CD4-positive, CD25-positive, alpha-beta regulatory T cell (primary cell): ENCODE measurements at regions not wholly inside any gene's neighbourhood (a gene's known extent, or its start where the extent isn't known, plus 50 kb on each side); places are given as distances from the start of the nearest gene placed in this dataset.

Experiments
- ATAC-seq, 2 donors: fragments of 150-1000 bp; cut with Tn5 transposase; one replicate each; pipeline ENCODE4 v1.10.0; 2021; ENCODE audit warnings: low read depth in 2 of 2, moderate number of reproducible peaks in 2 of 2, moderate library complexity in 1 of 2
- DNase-seq, 3 donors: peaks; one replicate each; pipeline versions ENCODE4 v3.0.0 to v3.0.0-alpha.2; 2012 to 2022; ENCODE audit warnings: mixed read lengths in 1 of 3
- H3K27ac ChIP-seq: one replicate; pipeline ENCODE4 v1.7.0; 2013; ENCODE audit warnings: mild to moderate bottlenecking, low read length; ENCODE audit not compliant: insufficient read depth, poor library complexity, severe bottlenecking
- H3K27me3 ChIP-seq: one replicate; pipeline ENCODE4 v1.7.0; 2013; ENCODE audit warnings: low read length; ENCODE audit not compliant: control insufficient read depth, insufficient read depth
- H3K36me3 ChIP-seq: one replicate; pipeline ENCODE4 v1.7.0; 2013; ENCODE audit warnings: mild to moderate bottlenecking, low read length, moderate library complexity; ENCODE audit not compliant: control insufficient read depth, insufficient read depth
- H3K4me1 ChIP-seq: 2 replicates; pipeline ENCODE4 v1.7.0; 2013; ENCODE audit warnings: mild to moderate bottlenecking, low read length; ENCODE audit not compliant: insufficient read depth, control insufficient read depth, poor library complexity, severe bottlenecking
- H3K4me3 ChIP-seq: one replicate; pipeline ENCODE4 v1.7.0; 2013; ENCODE audit warnings: low read depth, mild to moderate bottlenecking, low read length, moderate library complexity
- H3K9me3 ChIP-seq, 2 experiments: 1 replicate in 1 of 2; 2 replicates in 1 of 2; pipeline ENCODE4 v1.7.0; 2013; ENCODE audit warnings: low read length in 2 of 2, mild to moderate bottlenecking in 1 of 2, moderate library complexity in 1 of 2; ENCODE audit not compliant: control insufficient read depth in 2 of 2
- H3K27ac Mint-ChIP-seq, 3 donors: one replicate each; pipeline ENCODE4 v1.8.0; 2020 to 2022; ENCODE audit warnings: mild to moderate bottlenecking in 3 of 3, mixed read lengths in 3 of 3, moderate library complexity in 2 of 3
- H3K27me3 Mint-ChIP-seq: one replicate; pipeline ENCODE4 v1.8.0; 2022; ENCODE audit warnings: mild to moderate bottlenecking, mixed read lengths
- H3K36me3 Mint-ChIP-seq: one replicate; pipeline ENCODE4 v1.8.0; 2020; ENCODE audit warnings: mixed read lengths
- H3K4me1 Mint-ChIP-seq, 4 donors: one replicate each; pipeline ENCODE4 v1.8.0; 2020 to 2022; ENCODE audit warnings: mixed read lengths in 4 of 4, mild to moderate bottlenecking in 1 of 4
- H3K4me3 Mint-ChIP-seq, 4 donors: one replicate each; pipeline ENCODE4 v1.8.0; 2020 to 2022; ENCODE audit warnings: mild to moderate bottlenecking in 4 of 4, mixed read lengths in 4 of 4, moderate library complexity in 3 of 4
- H3K9me3 Mint-ChIP-seq, 7 donors: one replicate each; pipeline ENCODE4 v1.8.0; 2020 to 2022; ENCODE audit warnings: mixed read lengths in 7 of 7, mild to moderate bottlenecking in 3 of 7, moderate library complexity in 2 of 7

DNA sequence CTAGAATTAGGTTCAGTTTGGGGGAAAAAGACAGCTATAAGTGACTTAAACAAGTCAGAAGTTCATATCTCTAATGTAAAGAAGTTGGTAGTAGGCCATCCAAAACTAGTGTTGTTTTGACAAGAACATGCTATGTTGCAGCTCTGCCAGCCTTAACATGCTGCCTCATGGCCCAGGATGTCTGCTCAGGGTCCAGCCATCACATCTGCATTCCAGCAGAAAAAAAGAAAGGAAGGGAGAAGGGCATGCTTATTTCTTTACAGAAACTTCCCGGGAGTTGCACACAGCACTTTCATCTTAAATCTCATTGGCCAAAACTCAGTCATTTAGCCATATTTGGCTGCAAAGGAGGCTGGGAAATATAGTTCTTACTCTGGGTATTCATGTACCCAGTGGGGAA is 400.4 kb upstream of the PODXL start:
- peaks cover 0 to 2% (median 1%) of the 10 kb centered on the region in 7 donors for H3K9me3 Mint-ChIP-seq
- Histone ChIP-seq H3K9me3 (no peaks in the 10 kb centered on the region), H3K4me3 (no peak overlapping the region), H3K27me3 (no peaks in the 10 kb centered on the region), H3K4me1 (no peaks in the 10 kb centered on the region), H3K27ac (no peak overlapping the region), H3K36me3 (no peaks in the 10 kb centered on the region)
- H3K27ac Mint-ChIP-seq, result no peak overlapping the region
- H3K27me3 Mint-ChIP-seq, result no peaks in the 10 kb centered on the region
- DNase-seq (no peak), ATAC-seq (no peak)
- no peak overlapping the region for H3K4me3 Mint-ChIP-seq
- no peaks in the 10 kb centered on the region for H3K36me3 Mint-ChIP-seq
- H3K4me1 Mint-ChIP-seq, result no peaks in the 10 kb centered on the region

DNA sequence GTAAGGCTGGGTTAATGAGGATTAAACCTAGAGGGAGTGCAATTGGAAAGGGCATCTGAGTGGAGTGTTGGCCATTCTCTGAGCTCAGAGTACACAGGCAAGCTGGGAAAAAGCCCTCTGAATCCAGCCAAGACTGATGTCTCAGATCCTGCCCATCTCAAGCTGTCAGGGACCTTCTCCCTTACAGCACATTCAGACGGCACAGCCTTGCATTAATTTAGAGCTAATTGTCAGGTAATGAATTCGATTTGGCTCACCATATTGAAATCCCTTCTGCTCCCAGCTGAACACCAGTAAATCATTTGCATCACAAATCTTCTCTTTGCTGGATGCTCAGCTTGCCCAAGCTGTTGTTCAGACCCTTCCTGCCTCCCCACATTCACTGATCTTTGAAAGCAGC is 399.3 kb upstream of the PODXL start:
- DNase-seq, result no peak
- H3K4me1 Mint-ChIP-seq, result no peaks in the 10 kb centered on the region
- H3K36me3 ChIP-seq, result no peaks in the 10 kb centered on the region
- H3K36me3 Mint-ChIP-seq, result no peaks in the 10 kb centered on the region
- no peak overlapping the region for H3K27ac ChIP-seq
- H3K4me1 ChIP-seq, result no peaks in the 10 kb centered on the region
- H3K27me3 Mint-ChIP-seq, result peaks cover 4% of the 10 kb centered on the region
- peaks cover 0 to 6% (median 2%) of the 10 kb centered on the region in 7 donors for H3K9me3 Mint-ChIP-seq
- no peak overlapping the region for H3K27ac Mint-ChIP-seq
- no peak overlapping the region for H3K4me3 Mint-ChIP-seq
- no peak for ATAC-seq
- no peaks in the 10 kb centered on the region for H3K9me3 ChIP-seq
- H3K27me3 ChIP-seq, result no peaks in the 10 kb centered on the region
- no peak overlapping the region for H3K4me3 ChIP-seq

DNA sequence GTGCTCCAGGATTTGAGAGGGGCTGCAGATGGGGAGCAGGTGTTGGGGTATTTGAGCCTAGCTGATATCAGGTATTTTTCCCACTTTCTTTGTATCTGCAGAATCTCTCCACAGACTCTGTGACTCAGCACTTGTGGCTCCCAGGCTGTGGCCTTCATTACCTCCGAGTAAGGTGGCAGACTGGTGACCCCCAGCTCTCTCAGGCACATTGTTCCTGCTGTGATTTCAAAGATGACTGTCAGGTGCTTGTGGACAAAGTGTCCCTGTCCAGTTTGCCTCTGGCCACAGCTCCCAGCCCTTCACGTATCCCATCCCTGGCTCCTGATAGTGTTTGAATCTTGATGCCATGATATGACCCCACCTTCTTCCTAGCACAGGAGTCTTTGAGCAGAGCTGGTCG is 396.8 kb upstream of the PODXL start:
- Histone ChIP-seq H3K4me1 (no peaks in the 10 kb centered on the region), H3K36me3 (no peaks in the 10 kb centered on the region), H3K4me3 (no peak overlapping the region), H3K9me3 (no peaks in the 10 kb centered on the region), H3K27ac (no peak overlapping the region), H3K27me3 (no peaks in the 10 kb centered on the region)
- no peak for DNase-seq
- no peaks in the 10 kb centered on the region for H3K4me1 Mint-ChIP-seq
- no peak overlapping the region for H3K27ac Mint-ChIP-seq
- no peaks in the 10 kb centered on the region for H3K36me3 Mint-ChIP-seq
- no peak overlapping the region for H3K4me3 Mint-ChIP-seq
- H3K27me3 Mint-ChIP-seq, result peaks cover 11% of the 10 kb centered on the region
- H3K9me3 Mint-ChIP-seq, result peaks cover 0 to 10% (median 2%) of the 10 kb centered on the region in 7 donors
- no peak for ATAC-seq

DNA sequence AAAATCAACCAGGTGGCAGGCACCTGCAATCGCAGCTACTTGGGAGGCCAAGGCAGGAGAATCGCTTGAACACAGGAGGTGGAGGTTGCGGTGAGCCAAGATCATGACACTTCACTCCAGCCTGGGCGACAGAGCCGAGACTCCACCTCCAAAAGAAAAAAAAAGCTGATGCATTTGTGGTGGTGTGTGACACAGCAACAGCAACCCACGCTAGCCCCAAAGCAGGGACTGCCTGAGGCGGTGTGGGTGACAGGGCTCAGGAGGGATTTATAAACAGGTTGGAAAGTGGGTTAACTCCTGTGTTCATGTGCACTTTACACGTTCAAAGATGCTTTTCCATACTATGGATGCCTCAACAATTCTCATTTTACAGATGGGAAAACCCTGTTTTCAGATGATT is 395.9 kb upstream of the PODXL start:
- Mint-ChIP-seq H3K27me3 (peaks cover 11% of the 10 kb centered on the region), H3K27ac (no peak overlapping the region), H3K4me3 (no peak overlapping the region), H3K36me3 (no peaks in the 10 kb centered on the region), H3K4me1 (no peaks in the 10 kb centered on the region), H3K9me3 (peaks cover 0 to 10% (median 0%) of the 10 kb centered on the region in 7 donors)
- no peak for DNase-seq
- Histone ChIP-seq H3K27me3 (no peaks in the 10 kb centered on the region), H3K9me3 (no peaks in the 10 kb centered on the region), H3K4me1 (no peaks in the 10 kb centered on the region), H3K27ac (no peak overlapping the region), H3K4me3 (no peak overlapping the region), H3K36me3 (no peaks in the 10 kb centered on the region)
- no peak for ATAC-seq

DNA sequence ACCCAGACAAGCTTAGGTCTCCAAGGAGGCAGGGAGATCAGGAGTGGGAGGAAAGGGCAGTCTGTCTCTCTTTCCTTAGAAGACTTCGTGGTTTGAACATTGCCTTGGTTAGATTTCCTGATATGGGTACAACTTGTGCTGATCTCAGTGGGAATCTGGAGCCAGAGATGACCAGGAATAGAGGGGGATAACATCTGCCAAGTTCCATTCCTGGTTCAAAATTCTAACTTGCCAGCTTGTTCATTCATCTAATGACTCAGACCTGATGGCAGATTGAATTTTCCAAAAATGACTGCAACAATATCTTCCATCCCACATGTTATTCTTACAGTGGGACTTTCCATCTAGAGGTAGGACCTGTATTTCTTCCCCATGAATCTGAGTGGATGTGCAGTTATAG is 394.3 kb upstream of the PODXL start:
- H3K4me3 ChIP-seq, result no peak overlapping the region
- DNase-seq (no peak), ATAC-seq (no peak)
- no peaks in the 10 kb centered on the region for H3K27me3 ChIP-seq
- H3K9me3 ChIP-seq, result no peaks in the 10 kb centered on the region
- Mint-ChIP-seq H3K27ac (no peak overlapping the region), H3K9me3 (peaks cover 0 to 10% (median 0%) of the 10 kb centered on the region in 7 donors), H3K36me3 (no peaks in the 10 kb centered on the region), H3K27me3 (peaks cover 18% of the 10 kb centered on the region), H3K4me1 (no peaks in the 10 kb centered on the region), H3K4me3 (no peak overlapping the region)
- H3K36me3 ChIP-seq, result no peaks in the 10 kb centered on the region
- H3K27ac ChIP-seq, result no peak overlapping the region
- no peaks in the 10 kb centered on the region for H3K4me1 ChIP-seq

DNA sequence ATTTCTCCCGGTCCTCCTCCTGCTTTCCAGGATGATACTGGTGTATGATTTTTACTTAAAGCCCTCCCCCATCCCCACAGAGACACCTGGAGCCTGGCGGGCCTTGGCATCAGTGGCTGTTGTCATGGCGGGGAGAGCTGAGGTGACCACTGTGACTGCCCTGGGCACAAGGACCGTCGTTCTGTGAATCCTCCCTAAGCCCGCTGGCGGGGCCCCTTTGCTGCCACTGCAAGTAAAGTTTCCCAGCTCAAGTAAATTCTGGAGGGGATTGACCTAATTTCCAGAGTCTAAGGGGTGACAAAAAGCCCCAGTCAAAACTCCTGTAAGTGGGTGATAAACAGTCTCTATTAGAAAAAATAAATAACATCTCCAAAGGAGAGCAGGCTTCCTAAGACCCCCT is 393.2 kb upstream of the PODXL start:
- Histone ChIP-seq H3K27ac (no peak overlapping the region), H3K4me1 (no peaks in the 10 kb centered on the region), H3K9me3 (no peaks in the 10 kb centered on the region), H3K27me3 (no peaks in the 10 kb centered on the region), H3K4me3 (no peak overlapping the region), H3K36me3 (no peaks in the 10 kb centered on the region)
- no peaks in the 10 kb centered on the region for H3K4me1 Mint-ChIP-seq
- no peak for DNase-seq
- no peak overlapping the region for H3K27ac Mint-ChIP-seq
- peaks cover 0 to 10% (median 0%) of the 10 kb centered on the region in 7 donors for H3K9me3 Mint-ChIP-seq
- H3K27me3 Mint-ChIP-seq, result peaks cover 19% of the 10 kb centered on the region
- no peak overlapping the region for H3K4me3 Mint-ChIP-seq
- H3K36me3 Mint-ChIP-seq, result no peaks in the 10 kb centered on the region
- no peak for ATAC-seq

DNA sequence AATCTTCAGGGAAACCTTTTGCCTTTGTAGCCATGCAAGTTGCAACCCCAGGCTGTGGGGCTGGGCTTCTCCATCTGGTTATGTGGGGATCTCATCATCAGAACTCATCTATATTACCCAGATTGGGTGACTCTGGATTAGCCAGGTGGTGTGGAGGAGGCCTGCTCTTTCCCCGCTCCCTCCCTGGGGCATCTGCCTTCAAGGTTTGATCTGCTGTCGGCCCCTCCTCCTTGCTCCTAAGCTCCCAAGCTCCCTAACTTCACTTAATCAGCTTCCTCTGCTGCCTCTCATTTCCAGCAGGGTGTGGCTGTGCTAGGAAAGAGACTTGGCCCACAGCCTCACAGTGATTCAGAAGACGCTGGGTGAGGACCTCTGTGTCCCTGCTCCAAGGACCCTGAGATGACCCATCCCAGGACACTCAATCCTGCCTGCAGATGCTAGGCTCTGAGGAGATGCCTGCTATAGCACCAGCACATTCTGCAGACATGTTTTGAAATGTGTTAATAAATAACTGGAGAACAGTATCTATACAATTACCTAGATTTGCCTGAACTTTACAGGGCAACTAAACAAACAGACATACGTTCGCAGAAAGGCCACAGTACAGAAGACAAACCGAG is 392.1 kb upstream of the PODXL start:
- Mint-ChIP-seq H3K27ac (no peak overlapping the region), H3K4me1 (no peaks in the 10 kb centered on the region), H3K27me3 (peaks cover 19% of the 10 kb centered on the region), H3K36me3 (no peaks in the 10 kb centered on the region), H3K9me3 (peaks cover 0 to 10% (median 0%) of the 10 kb centered on the region in 7 donors), H3K4me3 (no peak overlapping the region)
- Histone ChIP-seq H3K36me3 (no peaks in the 10 kb centered on the region), H3K27me3 (no peaks in the 10 kb centered on the region), H3K27ac (no peak overlapping the region), H3K9me3 (no peaks in the 10 kb centered on the region), H3K4me3 (no peak overlapping the region), H3K4me1 (no peaks in the 10 kb centered on the region)
- DNase-seq (no peak), ATAC-seq (no peak)

DNA sequence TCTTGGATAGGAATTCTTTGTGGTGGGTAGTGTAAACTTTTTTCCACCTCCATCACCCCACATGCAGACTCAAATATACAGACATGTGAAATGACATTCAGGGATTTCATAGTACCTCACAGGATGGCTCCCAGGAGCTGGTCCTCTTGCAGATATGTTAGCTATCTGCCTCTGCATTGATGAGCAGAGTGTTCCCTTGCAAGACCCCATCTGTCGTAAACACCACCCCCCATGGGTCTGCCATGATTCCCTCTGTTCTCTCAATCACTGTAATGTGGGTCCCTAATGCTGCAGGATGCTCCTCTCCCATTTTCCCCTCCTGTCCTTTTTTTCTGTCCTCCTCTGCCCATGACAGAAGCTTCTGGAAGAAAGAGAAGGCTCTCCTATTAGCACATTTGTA is 391.2 kb upstream of the PODXL start:
- Mint-ChIP-seq H3K27ac (no peak overlapping the region), H3K4me3 (no peak overlapping the region), H3K4me1 (no peaks in the 10 kb centered on the region), H3K27me3 (peaks cover 19% of the 10 kb centered on the region), H3K36me3 (no peaks in the 10 kb centered on the region), H3K9me3 (peaks cover 0 to 10% (median 0%) of the 10 kb centered on the region in 7 donors)
- no peak overlapping the region for H3K4me3 ChIP-seq
- H3K27me3 ChIP-seq, result no peaks in the 10 kb centered on the region
- H3K4me1 ChIP-seq, result no peaks in the 10 kb centered on the region
- no peaks in the 10 kb centered on the region for H3K36me3 ChIP-seq
- H3K27ac ChIP-seq, result no peak overlapping the region
- ATAC-seq, result no peak
- no peaks in the 10 kb centered on the region for H3K9me3 ChIP-seq
- DNase-seq, result no peak
